Esophagus muscularis mucosa (tissue), 4 donors: ENCODE measurements at regions not wholly inside any gene's neighbourhood (a gene's known extent, or its start where the extent isn't known, plus 50 kb on each side); places are given as distances from the start of the nearest gene placed in this dataset.

Experiments
- EP300 ChIP-seq: sonication (generic); formaldehyde crosslinking; IDR thresholded peaks from one replicate; pipeline ENCODE4 v1.6.1; 2017; ENCODE audit warnings: antibody characterized with exemption
- POLR2A ChIP-seq: fragments of 450-650 bp; IDR thresholded peaks from one replicate; pipeline ENCODE4 v1.6.1; 2017; ENCODE audit warnings: antibody characterized with exemption, moderate library complexity, mild to moderate bottlenecking, low read depth
- POLR2AphosphoS5 ChIP-seq, 2 donors: sonication (generic); formaldehyde crosslinking; IDR thresholded peaks; one replicate each; pipeline ENCODE4 v1.6.1; 2017; ENCODE audit warnings: antibody characterized with exemption in 2 of 2
- TF ChIP-seq, protein P1 (sequence below), 3 experiments: fragments of 200-600 bp in 2 of 3; fragments of 450-650 bp in 1 of 3; sonication (generic) in 2 of 3; IDR thresholded peaks; one replicate each; pipeline ENCODE4 v1.5.1; 2017 to 2019; ENCODE audit warnings: antibody characterized with exemption in 3 of 3, mild to moderate bottlenecking in 2 of 3, moderate library complexity in 1 of 3

DNA sequence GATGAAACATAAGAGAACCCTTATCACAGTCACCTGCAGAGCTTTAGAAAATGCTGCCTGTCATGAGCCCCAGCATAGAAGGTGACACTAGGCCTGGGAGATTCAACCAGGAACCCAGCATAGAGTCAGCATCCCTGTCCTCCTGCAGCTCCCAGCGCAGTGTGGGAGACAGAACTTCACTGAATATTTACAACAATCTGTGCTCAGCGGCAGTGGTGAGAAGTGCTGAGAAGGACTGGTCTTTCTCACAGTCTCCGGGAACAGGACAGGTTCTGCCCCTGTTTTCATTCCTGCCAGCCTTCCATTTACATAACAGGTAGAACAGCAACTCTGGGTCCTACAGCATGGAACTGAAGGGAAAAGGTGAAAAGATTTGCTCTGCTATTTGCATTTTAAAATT is 83.5 kb upstream of the GADD45A start:
- TF ChIP-seq EP300 (no peak), POLR2A (no peak), POLR2AphosphoS5 (IDR thresholded peaks at IDR 0.05) (no peak)
- TF ChIP-seq, protein P1, sequence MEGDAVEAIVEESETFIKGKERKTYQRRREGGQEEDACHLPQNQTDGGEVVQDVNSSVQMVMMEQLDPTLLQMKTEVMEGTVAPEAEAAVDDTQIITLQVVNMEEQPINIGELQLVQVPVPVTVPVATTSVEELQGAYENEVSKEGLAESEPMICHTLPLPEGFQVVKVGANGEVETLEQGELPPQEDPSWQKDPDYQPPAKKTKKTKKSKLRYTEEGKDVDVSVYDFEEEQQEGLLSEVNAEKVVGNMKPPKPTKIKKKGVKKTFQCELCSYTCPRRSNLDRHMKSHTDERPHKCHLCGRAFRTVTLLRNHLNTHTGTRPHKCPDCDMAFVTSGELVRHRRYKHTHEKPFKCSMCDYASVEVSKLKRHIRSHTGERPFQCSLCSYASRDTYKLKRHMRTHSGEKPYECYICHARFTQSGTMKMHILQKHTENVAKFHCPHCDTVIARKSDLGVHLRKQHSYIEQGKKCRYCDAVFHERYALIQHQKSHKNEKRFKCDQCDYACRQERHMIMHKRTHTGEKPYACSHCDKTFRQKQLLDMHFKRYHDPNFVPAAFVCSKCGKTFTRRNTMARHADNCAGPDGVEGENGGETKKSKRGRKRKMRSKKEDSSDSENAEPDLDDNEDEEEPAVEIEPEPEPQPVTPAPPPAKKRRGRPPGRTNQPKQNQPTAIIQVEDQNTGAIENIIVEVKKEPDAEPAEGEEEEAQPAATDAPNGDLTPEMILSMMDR (IDR thresholded peaks at IDR 0.05), result no peak
